ENCODE measurements at regions not wholly inside any gene's neighbourhood (a gene's known extent, or its start where the extent isn't known, plus 50 kb on each side); places are given as distances from the start of the nearest gene placed in this dataset.

GRCh38 chr13:85379991-85380390, 419.2 kb downstream of the SLITRK6 start:
- no peak overlapping the region for H3K4me3 ChIP-seq (ENCODE audit: low read depth, low read length)
- no peak for DNase-seq (ENCODE audit: low read depth)
- no peak for TF ChIP-seq CTCF (IDR thresholded peaks at IDR 0.05; ENCODE audit: insufficient read depth, low read depth, low read length, missing control alignments)

DNA sequence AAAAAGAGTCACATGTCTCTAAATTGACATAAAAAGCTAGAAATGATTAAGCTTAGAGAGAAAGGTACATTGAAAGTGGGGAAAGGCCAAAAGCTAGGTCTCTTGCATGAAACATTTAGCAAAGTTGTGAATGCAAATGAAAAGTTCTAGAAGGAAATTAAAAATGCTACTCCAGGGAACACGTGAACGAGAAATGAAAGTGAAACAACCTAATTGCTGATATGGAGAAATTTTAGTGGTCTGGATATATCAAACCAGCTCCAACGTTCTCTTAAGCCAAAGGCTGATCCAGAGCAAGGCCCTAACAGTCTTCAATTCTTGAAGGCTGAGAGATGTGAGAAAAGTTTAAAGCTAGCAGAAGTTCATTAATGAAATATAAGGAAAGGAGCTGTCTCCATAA, 419.8 kb downstream of the SLITRK6 start:
- TF ChIP-seq CTCF (IDR thresholded peaks at IDR 0.05; ENCODE audit: insufficient read depth, low read depth, low read length, missing control alignments), result no peak
- no peak for DNase-seq (ENCODE audit: low read depth)
- no peak overlapping the region for H3K4me3 ChIP-seq (ENCODE audit: low read depth, low read length)

GRCh38 chr13:85377783-85378182, 421.4 kb downstream of the SLITRK6 start:
- TF ChIP-seq CTCF (IDR thresholded peaks at IDR 0.05; ENCODE audit: insufficient read depth, low read depth, low read length, missing control alignments), result no peak
- no peak for DNase-seq (ENCODE audit: low read depth)
- H3K4me3 ChIP-seq (ENCODE audit: low read depth, low read length), result no peak overlapping the region

DNA sequence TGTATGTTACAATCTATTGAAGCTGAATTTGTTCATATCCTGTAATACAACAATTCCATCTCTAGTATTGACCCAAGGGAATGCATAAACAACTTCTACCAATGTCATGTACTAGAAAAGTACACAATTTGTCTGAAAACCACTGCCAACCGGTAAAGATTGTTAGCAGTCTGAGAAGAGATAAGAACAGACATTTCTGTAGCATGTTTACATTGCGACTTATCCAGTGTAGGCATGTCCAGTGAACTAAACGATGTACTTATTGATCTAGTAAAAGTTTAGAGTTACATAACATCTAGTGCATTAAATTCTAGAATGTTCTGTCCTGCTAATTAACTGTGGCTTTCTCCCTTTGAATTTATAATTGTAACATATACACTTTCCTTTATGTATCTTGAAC, 425.9 kb downstream of the SLITRK6 start:
- no peak for TF ChIP-seq CTCF (IDR thresholded peaks at IDR 0.05; ENCODE audit: insufficient read depth, low read depth, low read length, missing control alignments)
- no peak overlapping the region for H3K4me3 ChIP-seq (ENCODE audit: low read depth, low read length)
- no peak for DNase-seq (ENCODE audit: low read depth)

- DNase-seq (ENCODE audit: low read depth), result no peak
- H3K4me3 ChIP-seq (ENCODE audit: low read depth, low read length), result no peak overlapping the region
- no peak for TF ChIP-seq CTCF (IDR thresholded peaks at IDR 0.05; ENCODE audit: insufficient read depth, low read depth, low read length, missing control alignments)
Measured at GRCh38 chr13:85371254-85371653, 428.0 kb downstream of the SLITRK6 start.

- TF ChIP-seq CTCF (IDR thresholded peaks at IDR 0.05; ENCODE audit: insufficient read depth, low read depth, low read length, missing control alignments), result no peak
- DNase-seq (ENCODE audit: low read depth), result no peak
- no peak overlapping the region for H3K4me3 ChIP-seq (ENCODE audit: low read depth, low read length)
Measured at GRCh38 chr13:85368686-85369085, 430.5 kb downstream of the SLITRK6 start.

GRCh38 chr13:85367887-85368286, 431.3 kb downstream of the SLITRK6 start:
- no peak for TF ChIP-seq CTCF (IDR thresholded peaks at IDR 0.05; ENCODE audit: insufficient read depth, low read depth, low read length, missing control alignments)
- no peak overlapping the region for H3K4me3 ChIP-seq (ENCODE audit: low read depth, low read length)
- no peak for DNase-seq (ENCODE audit: low read depth)

All from GM12865 (cell line).